ENCODE measurements at regions not wholly inside any gene's neighbourhood (a gene's known extent, or its start where the extent isn't known, plus 50 kb on each side); places are given as distances from the start of the nearest gene placed in this dataset.

- no peak for DNase-seq (ENCODE audit: low read depth)
- no peak for TF ChIP-seq CTCF (IDR thresholded peaks at IDR 0.05; ENCODE audit: control insufficient read depth, extremely low read depth, insufficient read depth)
- no peak overlapping the region for H3K4me3 ChIP-seq (ENCODE audit: low read depth, low read length)
Measured at GRCh38 chrX:22347491-22347890, 74.8 kb downstream of the CBLL2 start.

GRCh38 chrX:22349116-22349515 is 76.4 kb downstream of the CBLL2 start:
- TF ChIP-seq CTCF (IDR thresholded peaks at IDR 0.05; ENCODE audit: control insufficient read depth, extremely low read depth, insufficient read depth), result no peak
- H3K4me3 ChIP-seq (ENCODE audit: low read depth, low read length), result no peak overlapping the region
- DNase-seq (ENCODE audit: low read depth), result no peak

GRCh38 chrX:22351076-22351475 is 78.4 kb downstream of the CBLL2 start:
- no peak for DNase-seq (ENCODE audit: low read depth)
- no peak for TF ChIP-seq CTCF (IDR thresholded peaks at IDR 0.05; ENCODE audit: control insufficient read depth, extremely low read depth, insufficient read depth)
- H3K4me3 ChIP-seq (ENCODE audit: low read depth, low read length), result no peak overlapping the region

- no peak for TF ChIP-seq CTCF (IDR thresholded peaks at IDR 0.05; ENCODE audit: control insufficient read depth, extremely low read depth, insufficient read depth)
- no peak overlapping the region for H3K4me3 ChIP-seq (ENCODE audit: low read depth, low read length)
- DNase-seq (ENCODE audit: low read depth), result no peak
Measured at GRCh38 chrX:22351966-22352365, 79.3 kb downstream of the CBLL2 start.

GRCh38 chrX:22357621-22358020 is 84.9 kb downstream of the CBLL2 start:
- no peak overlapping the region for H3K4me3 ChIP-seq (ENCODE audit: low read depth, low read length)
- TF ChIP-seq CTCF (IDR thresholded peaks at IDR 0.05; ENCODE audit: control insufficient read depth, extremely low read depth, insufficient read depth), result no peak
- no peak for DNase-seq (ENCODE audit: low read depth)

- DNase-seq (ENCODE audit: low read depth), result no peak
- no peak for TF ChIP-seq CTCF (IDR thresholded peaks at IDR 0.05; ENCODE audit: control insufficient read depth, extremely low read depth, insufficient read depth)
- no peak overlapping the region for H3K4me3 ChIP-seq (ENCODE audit: low read depth, low read length)
Measured at GRCh38 chrX:22360129-22360528, 87.4 kb downstream of the CBLL2 start.

GRCh38 chrX:22365460-22365859 is 92.7 kb downstream of the CBLL2 start:
- H3K4me3 ChIP-seq (ENCODE audit: low read depth, low read length), result no peak overlapping the region
- TF ChIP-seq CTCF (IDR thresholded peaks at IDR 0.05; ENCODE audit: control insufficient read depth, extremely low read depth, insufficient read depth), result no peak
- DNase-seq (ENCODE audit: low read depth), result no peak

All from LNCaP clone FGC (cell line).